CD4-positive, alpha-beta T cell treated with Interleukin-2 at 100 ng/mL for 4 hours (primary cell): ENCODE measurements at regions not wholly inside any gene's neighbourhood (a gene's known extent, or its start where the extent isn't known, plus 50 kb on each side); places are given as distances from the start of the nearest gene placed in this dataset.

ENCODE experiments used
- DNase-seq: peaks from one replicate; pipeline ENCODE4 v3.0.0-alpha.2; 2020; ENCODE audit warnings: low spot score

DNA sequence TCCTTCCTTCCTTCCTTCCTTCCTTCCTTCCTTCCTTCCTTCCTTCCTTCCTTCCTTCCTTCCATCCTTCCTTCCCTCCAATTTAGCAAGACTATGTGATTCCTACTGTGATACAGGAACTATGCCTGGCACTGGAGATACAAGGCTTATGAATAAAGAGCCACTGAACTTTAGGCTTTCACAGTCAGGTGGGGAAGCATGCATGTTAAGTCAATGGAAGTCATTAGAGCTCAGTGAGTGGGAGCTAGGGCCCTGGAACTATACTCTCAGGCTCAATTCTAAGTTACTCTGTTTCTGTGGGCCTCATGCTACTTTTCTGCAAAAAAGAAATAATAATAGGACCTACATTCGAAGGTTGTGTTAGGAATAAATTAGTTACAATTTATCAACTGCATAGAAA is 527.6 kb upstream of the ZEB2 start:
- no peak for DNase-seq

DNA sequence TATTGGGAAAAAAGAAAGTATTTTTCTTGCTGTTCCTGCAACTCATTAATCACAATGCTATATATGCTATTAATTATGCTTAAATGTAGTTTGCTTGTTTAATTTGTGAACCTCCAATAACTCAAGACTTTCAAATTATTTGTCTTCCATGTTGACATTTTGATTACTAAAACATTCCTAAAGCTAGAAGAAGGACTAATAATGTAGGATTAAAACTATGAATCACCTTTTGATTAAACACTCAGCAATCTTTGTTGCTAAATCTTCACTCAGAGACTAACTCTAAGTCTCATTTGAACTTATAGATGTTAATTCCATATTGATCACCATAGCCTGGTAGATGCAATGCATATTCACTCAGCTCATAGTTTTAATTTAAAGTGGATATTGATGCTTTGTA is 524.6 kb upstream of the ZEB2 start:
- no peak for DNase-seq

DNA sequence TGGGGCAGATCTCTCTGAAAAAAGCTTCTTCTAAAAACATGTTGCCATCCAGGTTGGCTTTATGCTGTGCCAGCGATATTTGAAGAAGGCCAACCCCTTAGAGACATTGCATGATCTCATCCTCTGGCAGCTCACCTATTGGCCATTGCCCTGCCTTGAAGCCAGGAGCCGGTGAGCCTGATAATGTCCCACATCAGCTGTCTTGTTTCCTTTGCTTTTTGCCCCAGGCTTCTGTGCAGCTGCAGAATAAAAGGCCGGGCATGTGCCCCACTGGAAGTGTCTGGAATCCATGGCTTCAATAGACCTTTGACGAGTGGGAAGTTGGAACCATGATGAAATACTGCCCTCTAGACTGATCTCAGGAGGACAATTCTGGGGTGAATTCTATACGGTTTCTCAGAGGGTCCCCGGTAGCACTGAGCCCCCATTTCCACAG is 523.5 kb upstream of the ZEB2 start:
- no peak for DNase-seq

DNA sequence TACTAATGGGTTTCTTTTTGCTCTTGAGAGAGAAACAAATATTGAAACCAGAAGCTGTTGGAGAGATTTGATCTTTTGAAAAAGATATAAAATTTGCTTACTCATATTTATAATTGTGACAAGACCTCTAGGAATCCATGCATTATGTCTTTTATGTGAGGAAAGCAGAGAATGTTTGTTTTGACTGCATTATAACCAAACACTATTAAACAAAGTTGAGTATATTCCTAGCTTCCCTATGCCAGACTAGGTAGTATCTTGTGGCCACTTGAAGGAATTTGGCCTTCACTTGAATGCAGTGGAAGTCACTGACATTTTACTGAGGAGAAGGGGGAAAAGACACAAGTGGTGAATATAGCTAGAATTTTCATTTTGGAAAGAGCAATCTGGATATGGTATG is 521.8 kb upstream of the ZEB2 start:
- no peak for DNase-seq

DNA sequence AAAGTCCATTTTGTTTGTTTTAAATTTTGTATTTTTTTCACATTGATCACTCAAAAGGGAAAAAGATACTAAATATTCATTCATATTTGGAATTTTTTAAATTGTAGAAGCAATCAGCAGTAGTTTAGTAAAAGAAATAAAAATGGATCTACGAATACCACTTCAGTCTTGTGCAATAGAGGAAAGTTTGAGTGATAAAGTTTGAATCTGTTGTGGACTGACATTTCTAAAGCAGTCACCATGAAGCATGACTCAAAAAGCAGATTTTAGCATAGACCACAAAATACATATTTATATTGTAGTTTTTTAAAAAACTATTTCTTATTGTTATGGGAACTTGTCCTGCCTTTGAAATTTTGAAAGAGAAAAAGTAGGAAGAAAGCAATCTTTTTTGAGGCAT is 520.5 kb upstream of the ZEB2 start:
- no peak for DNase-seq

DNA sequence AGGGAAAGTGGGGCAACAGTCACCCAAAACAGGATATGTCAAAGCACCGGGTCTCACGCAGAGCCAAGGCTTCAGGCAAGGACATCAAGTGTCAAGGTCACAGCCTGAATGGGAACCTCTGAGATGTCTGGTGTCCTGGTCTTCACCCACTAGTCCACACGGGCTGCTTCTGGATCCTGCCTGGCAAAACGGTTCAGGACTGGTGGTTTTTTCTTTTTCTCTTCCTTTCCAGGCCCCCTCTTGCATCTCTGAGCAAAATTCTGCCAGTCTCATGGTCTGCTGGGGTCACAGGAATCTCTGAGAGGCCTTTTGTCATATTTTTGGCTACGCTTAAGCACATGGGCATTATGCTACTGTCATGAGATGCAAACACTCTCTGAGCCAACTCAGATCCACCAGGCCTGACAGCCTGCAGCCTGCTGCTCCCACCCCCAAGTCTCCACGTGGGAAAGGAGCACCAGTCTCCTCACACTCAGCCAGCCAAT is 518.2 kb upstream of the ZEB2 start:
- no peak for DNase-seq

DNA sequence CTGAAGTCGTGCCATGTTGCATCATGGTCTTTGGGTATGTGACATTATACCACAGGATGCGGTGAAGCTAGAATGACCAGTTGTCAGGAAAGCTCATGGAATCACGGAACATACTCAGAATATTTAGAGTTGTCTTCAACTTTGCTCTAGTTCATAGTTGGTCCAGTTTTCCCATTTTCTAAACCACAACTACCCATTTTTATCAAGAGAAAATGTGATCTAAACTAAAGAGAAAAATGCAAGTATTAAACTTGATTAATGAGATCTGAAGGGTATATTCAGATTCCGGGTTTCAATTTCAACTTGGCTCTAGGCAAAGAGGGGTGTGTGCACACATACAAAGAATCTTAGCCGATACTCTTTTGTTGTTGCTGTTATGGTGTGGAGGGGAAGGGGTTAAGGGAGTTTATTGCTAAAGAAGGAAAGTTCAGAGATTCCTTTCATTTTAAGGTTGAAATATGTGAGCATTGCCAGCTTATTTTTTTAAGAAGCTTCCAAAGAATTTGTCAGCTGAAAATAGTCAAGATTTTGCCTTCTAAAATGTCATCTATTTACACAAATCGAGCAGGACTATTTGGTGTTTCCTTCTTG is 516.6 kb upstream of the ZEB2 start:
- DNase-seq: no peak

DNA sequence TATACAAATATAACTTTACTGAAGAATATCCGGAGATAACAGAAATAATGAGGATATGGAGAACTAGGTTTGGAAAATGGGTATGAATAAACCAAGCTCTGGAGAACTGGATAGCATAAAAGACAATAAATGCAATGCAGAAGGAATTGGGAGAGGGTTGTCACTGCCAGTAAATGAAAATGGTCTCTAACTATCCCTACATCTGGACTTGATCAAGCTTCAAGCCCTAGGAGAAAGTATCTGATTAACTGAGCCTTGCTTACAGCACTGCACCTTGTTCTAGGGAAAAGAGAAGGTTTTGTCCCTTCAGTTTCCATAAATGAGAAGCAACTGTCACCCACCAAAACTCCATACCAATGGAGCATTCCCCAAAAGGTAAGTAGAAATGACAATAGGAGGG is 514.6 kb upstream of the ZEB2 start:
- DNase-seq: no peak

DNA sequence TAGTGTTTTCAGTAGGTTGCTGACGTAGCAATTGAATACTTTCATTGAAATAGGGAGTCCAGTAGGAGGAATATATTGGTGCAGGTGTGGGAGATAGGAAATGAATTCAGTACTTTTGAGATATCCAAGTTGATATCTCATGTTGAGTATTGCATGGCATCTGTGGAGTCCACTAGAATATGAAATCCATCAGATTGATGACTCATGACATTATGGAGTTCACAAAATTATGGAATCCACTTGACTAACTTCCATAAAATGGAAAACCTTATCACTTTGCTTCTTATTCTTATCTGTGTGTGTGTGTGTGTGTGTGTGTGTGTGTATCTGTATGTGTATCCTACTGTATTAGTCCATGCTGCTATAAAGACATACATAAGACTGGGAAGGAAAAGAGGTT is 513.5 kb upstream of the ZEB2 start:
- DNase-seq: no peak

DNA sequence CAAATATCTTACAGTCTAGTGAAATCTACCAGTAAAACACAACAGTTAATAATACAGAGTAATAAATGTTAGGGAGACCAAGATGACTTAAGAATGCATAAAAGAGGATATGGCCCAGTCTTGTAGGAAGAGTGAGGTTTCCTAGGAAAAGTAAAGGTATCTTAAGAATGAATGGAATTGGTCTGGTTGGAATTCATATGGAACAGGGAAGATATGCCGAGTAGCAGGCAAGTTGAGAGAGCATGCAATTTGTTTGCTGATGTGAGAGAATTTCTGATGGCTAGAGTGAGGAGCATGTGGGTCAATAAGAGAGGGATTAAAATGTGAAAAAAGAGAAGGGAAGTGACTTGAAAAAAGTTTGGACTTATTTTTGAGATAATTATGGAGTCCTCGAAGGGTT is 512.9 kb upstream of the ZEB2 start:
- DNase-seq: no peak

DNA sequence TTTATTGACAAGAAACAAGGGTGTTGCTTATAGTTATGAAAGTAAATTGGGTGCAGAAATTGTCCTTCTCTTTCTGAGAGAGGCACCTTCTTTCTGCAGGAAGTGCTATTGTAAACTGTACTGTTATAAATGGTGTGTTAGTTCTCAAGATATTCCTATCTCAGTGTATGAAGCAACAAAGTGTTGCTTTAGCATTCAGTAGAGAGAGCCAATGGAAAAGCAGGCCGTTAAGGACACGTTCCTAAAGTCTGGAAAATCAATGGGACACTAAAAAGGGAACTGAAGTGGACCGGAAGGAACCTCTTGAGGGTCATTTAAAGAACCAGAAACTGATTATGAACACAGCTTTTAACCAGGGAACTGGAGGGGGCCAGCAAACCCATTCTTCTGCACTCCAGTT is 510.0 kb upstream of the ZEB2 start:
- no peak for DNase-seq

DNA sequence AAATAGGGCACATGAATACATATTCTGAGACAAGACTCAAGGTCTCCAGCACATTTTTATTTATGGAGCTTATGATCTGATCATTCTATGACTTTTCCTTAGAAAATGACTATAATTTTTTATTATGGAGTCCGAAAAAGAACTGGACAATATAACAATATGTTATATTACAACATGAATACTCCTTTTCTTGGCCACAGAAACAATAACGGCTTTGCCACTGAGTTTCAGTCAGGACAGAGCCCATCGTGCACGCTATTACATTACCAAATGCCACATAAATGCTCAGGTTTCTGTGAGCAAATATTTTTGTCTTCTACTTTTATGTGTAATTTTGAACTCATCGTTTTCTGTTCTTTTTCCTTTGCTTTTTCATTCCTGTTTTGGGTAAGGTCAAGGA is 509.2 kb upstream of the ZEB2 start:
- no peak for DNase-seq

DNA sequence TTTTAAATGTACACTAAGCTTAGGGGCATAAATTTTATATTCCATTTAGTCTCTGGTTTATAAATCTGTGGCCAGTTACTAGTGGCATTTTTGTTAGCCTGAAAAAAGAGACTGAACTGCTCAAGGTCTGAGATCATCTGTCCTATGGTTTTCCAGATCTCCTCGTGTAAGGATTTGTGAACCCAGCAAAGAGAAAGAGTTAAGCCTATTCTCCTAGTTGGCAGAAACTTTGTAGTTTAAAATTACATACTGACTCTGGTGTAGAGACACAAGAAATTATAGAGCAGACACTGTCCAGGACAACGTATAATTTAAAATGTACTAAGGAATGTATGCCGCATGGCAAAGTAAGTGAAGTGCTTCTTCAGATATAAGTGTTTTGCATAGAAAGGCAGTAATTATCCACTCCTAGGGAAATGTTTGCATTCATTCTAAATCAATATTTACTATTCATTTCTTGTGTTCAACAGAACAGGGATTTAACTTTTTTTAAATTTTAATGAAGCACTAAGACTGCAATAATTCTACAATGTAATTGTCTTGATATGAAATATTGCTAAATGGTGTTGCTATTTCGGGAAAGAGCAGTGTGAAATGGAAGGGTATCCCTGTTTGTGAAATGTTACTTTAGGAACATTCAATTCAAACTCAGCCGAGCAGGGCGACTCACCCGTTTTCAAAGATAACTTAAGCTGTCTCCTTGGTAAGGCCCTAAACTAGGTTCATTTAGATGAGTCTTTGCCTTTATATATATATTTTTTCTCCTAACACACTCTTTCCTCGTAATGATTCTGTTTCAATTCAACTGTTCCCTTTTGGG is 508.4 kb upstream of the ZEB2 start:
- no peak for DNase-seq

DNA sequence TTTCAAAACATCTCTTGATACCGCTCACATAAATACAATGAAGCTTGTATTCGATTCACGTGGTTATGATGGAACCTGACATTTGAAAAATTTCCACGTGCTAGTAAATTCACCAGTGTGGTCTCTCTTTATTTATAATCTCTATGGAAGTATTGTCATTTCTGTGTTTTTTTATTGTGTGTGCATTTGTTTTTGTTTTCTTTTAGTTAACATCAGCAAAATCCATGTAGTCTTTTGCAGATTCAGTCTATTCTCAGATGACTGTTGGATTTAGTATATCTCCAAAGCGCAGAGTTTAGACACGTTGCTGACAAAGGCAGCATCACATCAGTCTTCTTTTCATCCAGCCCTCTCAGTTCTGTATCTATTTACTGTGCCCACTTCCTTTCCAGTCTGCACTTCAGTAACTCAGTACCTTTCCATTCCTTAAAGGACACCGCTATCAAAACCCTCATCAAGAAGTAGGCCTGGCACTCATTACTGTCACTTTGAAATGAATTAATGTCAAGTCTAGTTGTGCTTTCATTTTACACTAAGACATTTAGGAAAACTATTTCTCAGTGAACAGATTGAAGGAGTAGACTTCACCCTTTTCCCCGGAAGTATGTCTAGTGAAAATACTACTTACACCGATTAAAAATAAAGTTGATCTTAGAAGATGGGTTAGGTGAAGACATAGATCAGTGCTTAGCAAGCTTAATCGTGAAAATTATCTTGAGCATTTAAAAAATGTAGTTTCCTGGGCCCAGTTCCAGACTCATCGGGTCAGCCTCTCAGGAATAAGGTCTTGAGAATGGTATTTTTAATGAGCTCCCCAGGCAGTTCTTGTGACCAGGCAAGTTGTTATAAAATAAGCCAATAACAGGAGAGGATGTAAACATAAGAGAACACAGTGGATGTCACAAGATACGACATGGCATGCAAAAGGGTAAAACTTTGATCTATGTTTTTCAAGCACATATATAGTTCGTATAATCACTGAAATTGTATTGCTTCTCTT is 506.8 kb upstream of the ZEB2 start:
- no peak for DNase-seq

DNA sequence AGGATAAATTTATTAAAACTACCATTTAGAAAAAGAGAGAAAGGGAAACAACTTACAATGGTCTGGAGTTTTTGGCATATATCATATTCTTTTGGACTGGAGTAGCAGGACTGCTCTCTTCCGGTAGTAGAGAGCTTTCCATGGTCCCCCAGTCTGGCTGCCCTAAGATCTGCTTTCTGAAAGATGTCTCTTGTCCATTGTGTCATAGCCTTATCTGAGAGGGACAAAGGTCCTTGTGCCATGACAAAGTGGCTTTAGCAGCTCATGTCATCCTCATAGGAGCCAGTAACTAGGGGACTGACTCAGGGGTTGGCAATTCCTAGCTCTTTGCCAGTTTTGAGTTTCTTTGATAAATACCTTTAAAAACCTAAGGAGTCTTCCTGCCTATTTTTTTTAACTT is 505.5 kb upstream of the ZEB2 start:
- no peak for DNase-seq

DNA sequence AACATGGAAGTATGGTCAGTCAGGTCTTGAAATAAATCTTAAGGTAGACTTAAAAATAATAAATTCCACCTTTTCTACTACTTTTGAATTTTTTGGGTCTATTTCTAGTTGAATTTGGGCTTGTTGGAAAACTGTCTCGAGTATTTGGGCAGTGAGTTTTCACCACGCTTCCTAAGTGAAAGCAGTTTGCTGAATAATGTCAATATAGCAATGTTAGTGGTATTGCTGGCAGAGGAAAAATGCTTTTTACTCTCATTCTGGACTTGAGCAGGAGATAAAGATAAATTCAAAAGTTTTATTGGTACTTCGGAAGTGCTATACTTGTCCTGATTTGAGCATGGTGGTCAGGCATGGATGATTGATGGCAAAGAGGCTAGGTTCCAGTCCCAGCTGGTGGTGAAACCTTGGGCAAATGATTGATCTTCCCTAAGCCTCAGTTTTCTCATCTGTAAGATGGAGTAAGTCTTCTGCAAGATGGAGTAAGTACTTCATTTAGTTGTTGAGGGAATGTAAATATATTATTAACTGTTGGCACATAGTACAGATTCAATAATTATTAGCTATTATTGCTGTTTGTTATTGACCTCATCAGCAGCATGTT is 503.5 kb upstream of the ZEB2 start:
- no peak for DNase-seq

DNA sequence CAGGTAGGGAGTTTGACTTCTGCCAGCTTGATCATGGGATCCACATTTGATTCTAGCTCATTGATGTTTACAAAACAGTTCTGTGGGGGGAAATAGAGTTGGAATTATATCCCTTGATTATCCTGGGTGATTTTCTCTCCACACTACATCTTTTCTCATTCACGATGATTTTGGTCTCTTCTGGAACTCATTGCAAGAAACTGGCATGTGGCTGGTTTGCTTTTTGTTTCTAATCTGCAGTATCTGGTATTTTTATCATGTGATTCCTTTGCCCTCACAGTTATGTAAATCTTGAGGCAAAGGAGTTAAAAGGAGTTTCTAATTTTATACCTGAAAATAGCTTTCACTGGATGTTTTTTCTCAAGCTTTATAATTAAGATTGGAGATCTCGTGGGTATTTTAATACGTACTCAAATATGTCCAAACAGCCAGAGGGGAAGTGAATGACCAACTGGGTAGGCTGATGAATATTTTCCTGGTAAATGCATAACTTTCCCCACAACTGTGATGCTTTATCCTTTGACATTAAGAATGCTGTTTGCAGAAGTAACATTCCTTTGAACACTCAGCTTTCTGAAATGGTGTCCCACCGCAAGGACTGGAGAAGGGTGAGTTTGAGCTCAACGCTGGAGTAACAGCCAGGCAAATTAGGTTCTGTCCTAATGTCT is 502.9 kb upstream of the ZEB2 start:
- no peak for DNase-seq

DNA sequence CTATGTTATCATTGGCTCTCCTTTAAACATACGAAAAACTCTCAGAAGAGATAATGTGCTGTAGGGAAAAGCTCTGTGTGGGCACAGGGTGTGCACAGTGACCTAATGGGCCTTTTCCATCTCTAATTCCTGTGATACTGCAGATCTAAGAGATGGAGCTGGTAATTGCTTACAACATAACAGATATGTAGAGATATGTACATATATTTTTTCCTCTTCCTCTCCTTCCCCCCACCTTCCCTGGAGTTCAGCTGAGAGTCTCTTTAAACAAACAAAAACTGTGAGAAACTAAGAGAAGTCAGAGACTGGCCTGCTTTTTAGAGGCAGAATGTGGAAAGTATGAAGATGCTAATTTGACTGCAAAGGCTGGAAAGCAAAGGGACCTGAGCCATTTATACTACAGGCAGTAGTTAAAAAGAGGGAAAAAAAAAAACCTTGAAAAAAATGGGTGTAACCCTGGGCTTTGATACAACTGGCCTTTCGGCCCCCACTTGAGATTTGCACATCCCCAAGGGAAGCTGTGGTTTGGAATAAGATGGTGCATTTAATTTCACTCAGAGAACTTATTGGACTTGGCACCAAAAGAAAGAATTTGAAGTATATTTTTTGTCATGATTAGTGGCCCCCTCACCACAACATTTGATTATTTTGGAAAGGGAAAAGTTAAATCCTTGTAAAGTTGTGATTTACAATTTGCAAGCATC is 502.2 kb upstream of the ZEB2 start:
- DNase-seq: no peak

DNA sequence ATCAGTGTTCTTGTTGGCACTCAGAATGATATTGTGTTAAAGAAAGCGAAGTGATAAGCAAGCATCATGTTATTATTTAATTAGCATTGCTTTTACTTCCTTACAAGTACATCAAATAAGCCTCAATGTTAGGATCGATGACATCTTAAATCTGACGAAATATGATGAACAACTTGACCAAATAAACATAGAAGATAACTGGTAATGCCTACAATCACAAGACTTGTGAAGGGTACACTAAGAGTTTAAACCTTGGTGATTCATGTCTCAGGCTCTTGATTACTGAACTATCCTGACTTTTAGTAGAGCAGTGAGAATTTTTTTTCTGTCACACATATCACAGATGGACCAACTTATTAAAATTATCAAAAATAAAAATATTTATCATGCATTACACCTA is 500.8 kb upstream of the ZEB2 start:
- DNase-seq: no peak

DNA sequence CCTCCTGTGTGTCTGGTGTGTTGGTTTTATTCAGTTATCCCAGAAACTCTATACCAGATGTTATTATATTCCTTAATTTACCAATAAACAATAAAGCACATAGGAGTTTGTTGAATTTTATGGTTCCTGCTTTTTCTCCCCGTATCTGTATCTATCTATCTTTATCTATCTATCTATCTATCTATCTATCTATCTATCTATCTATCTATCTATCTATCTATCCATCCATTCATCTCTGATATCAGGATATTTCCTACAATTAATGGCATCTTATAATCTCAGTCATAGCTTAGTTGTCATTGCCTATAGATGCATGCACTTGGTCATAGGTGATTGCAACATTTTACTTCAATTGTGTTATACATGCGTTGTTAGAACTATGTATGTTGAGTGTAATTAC is 500.2 kb upstream of the ZEB2 start:
- DNase-seq: no peak

DNA sequence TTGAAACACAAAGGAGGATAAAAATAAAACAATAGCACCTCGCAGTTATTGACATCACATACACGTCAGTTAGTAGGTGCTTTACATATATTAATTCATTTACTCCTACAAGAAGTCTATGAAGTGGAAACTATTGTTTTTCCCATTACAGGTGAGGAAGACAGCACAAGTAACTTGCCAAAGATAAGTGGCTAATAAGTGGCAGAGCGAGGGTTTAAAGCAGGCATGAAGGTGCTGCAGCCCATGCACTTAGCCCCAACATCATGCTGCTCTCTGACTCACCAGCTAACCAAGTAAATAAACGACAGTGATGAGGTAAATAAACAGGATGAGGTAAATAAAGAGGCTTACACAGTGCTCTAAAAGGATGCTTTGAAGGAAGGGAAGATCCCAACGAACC is 498.6 kb upstream of the ZEB2 start:
- DNase-seq: no peak
